ENCODE measurements at regions not wholly inside any gene's neighbourhood (a gene's known extent, or its start where the extent isn't known, plus 50 kb on each side); places are given as distances from the start of the nearest gene placed in this dataset.

- Histone ChIP-seq H3K4me2 (no peak overlapping the region), H3K4me1 (ENCODE audit: insufficient read depth) (no peaks in the 10 kb centered on the region), H3K27me3 (ENCODE audit: insufficient read depth) (no peaks in the 10 kb centered on the region), H3K36me3 (ENCODE audit: insufficient read depth) (no peaks in the 10 kb centered on the region), H3F3A (replicated peaks; ENCODE audit: low read depth) (no peaks in the 10 kb centered on the region), H3K27ac (ENCODE audit: low read depth) (no peak overlapping the region), H3K4me3 (no peak overlapping the region), H3K9me2 (ENCODE audit: insufficient read depth) (peaks cover 3% of the 10 kb centered on the region; the same call in 1 of the 2 replicates), H3K79me2 (replicated peaks; ENCODE audit: insufficient read depth) (no peaks in the 10 kb centered on the region), H4K20me1 (replicated peaks; ENCODE audit: insufficient read depth) (no peaks in the 10 kb centered on the region), H2AFZ (no peak overlapping the region)
- H3K4me3 Mint-ChIP-seq = no peak overlapping the region
- no peaks in the 10 kb centered on the region for H3K9me3 Mint-ChIP-seq
- DNase-seq (ENCODE audit: low spot score) = no peak
- no peaks in the 10 kb centered on the region for H3K36me3 Mint-ChIP-seq (ENCODE audit: low read depth)
- no peaks in the 10 kb centered on the region; the same call in 2 of the 3 replicates for H3K4me1 Mint-ChIP-seq
- no peak overlapping the region for H3K27ac Mint-ChIP-seq
- no peak for TF ChIP-seq ETS1 (IDR thresholded peaks at IDR 0.05)
- TF ChIP-seq NANOG (IDR thresholded peaks at IDR 0.05; ENCODE audit: borderline replicate concordance) = no peak
- TF ChIP-seq POLR2AphosphoS5 (IDR thresholded peaks at IDR 0.05; ENCODE audit: low read depth) = no peak
- no peak for TF ChIP-seq JUNB (IDR thresholded peaks at IDR 0.05; ENCODE audit: unreplicated experiment)
- TF ChIP-seq ZNF331 (CRISPR knock-in tag; IDR thresholded peaks at IDR 0.05; ENCODE audit: low read depth) = no peak
- TF ChIP-seq EZH2phosphoT487 (IDR thresholded peaks at IDR 0.05; ENCODE audit: unreplicated experiment) = no peak
- TF ChIP-seq ZNF114 (CRISPR knock-in tag; IDR thresholded peaks at IDR 0.05) = no peak
- TF ChIP-seq REST (IDR thresholded peaks at IDR 0.05; ENCODE audit: unreplicated experiment) = no peak
- TF ChIP-seq, protein P1, sequence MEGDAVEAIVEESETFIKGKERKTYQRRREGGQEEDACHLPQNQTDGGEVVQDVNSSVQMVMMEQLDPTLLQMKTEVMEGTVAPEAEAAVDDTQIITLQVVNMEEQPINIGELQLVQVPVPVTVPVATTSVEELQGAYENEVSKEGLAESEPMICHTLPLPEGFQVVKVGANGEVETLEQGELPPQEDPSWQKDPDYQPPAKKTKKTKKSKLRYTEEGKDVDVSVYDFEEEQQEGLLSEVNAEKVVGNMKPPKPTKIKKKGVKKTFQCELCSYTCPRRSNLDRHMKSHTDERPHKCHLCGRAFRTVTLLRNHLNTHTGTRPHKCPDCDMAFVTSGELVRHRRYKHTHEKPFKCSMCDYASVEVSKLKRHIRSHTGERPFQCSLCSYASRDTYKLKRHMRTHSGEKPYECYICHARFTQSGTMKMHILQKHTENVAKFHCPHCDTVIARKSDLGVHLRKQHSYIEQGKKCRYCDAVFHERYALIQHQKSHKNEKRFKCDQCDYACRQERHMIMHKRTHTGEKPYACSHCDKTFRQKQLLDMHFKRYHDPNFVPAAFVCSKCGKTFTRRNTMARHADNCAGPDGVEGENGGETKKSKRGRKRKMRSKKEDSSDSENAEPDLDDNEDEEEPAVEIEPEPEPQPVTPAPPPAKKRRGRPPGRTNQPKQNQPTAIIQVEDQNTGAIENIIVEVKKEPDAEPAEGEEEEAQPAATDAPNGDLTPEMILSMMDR (conservative IDR thresholded peaks at IDR 0.05; ENCODE audit: low read depth in 2 of 2) = no peak
- TF ChIP-seq STAT1 (IDR thresholded peaks at IDR 0.05; ENCODE audit: unreplicated experiment) = no peak
- no peak for ATAC-seq
- no peaks in the 10 kb centered on the region for H3K27me3 Mint-ChIP-seq (ENCODE audit: insufficient read depth, low read depth, poor library complexity)
Measured at GRCh38 chr2:138247302-138247701, 254.3 kb upstream of the SPOPL start.

DNA sequence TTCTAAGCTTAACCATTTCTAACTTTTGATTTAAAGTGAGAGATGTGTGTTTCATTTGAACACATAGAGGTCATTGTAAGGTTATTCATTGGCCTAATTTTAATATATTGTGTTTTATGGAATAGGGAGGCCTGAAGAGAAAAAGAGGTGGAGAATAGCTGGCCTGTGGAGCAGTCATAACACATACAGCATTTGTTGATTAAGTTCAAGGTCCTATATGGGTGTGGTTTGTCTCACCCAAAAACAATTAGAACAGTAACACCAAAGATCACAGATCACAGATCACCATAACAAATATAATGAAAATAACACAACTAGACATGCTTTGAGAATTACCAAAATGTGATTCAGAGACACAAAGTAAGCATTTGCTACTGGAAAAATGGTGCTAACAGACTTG is 252.4 kb upstream of the SPOPL start:
- H3F3A ChIP-seq (replicated peaks; ENCODE audit: low read depth) = no peaks in the 10 kb centered on the region

More for the DNA sequence above, 252.4 kb upstream of the SPOPL start:
- TF ChIP-seq ETS1 (IDR thresholded peaks at IDR 0.05) (no peak), REST (IDR thresholded peaks at IDR 0.05; ENCODE audit: unreplicated experiment) (no peak), POLR2AphosphoS5 (IDR thresholded peaks at IDR 0.05; ENCODE audit: low read depth) (no peak), CREB1 (CRISPR knock-in tag; IDR thresholded peaks at IDR 0.05; ENCODE audit: low read depth) (no peak)
- H3K36me3 ChIP-seq (ENCODE audit: insufficient read depth) = no peaks in the 10 kb centered on the region
- DNase-seq (ENCODE audit: low spot score) = no peak
- no peaks in the 10 kb centered on the region for H3K79me2 ChIP-seq (replicated peaks; ENCODE audit: insufficient read depth)
- H4K20me1 ChIP-seq (replicated peaks; ENCODE audit: insufficient read depth) = no peaks in the 10 kb centered on the region
- Mint-ChIP-seq H3K4me3 (no peak overlapping the region), H3K27ac (no peak overlapping the region), H3K36me3 (ENCODE audit: low read depth) (no peaks in the 10 kb centered on the region), H3K4me1 (no peaks in the 10 kb centered on the region; the same call in 2 of the 3 replicates), H3K9me3 (peaks cover 3% of the 10 kb centered on the region; the same call in 1 of the 3 replicates), H3K27me3 (ENCODE audit: insufficient read depth, low read depth, poor library complexity) (no peaks in the 10 kb centered on the region)
- H3K27ac ChIP-seq (ENCODE audit: low read depth) = no peak overlapping the region
- H3K4me1 ChIP-seq (ENCODE audit: insufficient read depth) = no peaks in the 10 kb centered on the region
- H2AFZ ChIP-seq = no peak overlapping the region
- no peaks in the 10 kb centered on the region for H3K27me3 ChIP-seq (ENCODE audit: insufficient read depth)
- no peak overlapping the region for H3K4me3 ChIP-seq
- no peak for ATAC-seq
- H3K9me2 ChIP-seq (ENCODE audit: insufficient read depth) = peaks cover under 1% of the 10 kb centered on the region; the same call in 1 of the 2 replicates
- no peak overlapping the region for H3K4me2 ChIP-seq

All from GM23338 (cell line).